ENCODE measurements at regions not wholly inside any gene's neighbourhood (a gene's known extent, or its start where the extent isn't known, plus 50 kb on each side); places are given as distances from the start of the nearest gene placed in this dataset.

DNA sequence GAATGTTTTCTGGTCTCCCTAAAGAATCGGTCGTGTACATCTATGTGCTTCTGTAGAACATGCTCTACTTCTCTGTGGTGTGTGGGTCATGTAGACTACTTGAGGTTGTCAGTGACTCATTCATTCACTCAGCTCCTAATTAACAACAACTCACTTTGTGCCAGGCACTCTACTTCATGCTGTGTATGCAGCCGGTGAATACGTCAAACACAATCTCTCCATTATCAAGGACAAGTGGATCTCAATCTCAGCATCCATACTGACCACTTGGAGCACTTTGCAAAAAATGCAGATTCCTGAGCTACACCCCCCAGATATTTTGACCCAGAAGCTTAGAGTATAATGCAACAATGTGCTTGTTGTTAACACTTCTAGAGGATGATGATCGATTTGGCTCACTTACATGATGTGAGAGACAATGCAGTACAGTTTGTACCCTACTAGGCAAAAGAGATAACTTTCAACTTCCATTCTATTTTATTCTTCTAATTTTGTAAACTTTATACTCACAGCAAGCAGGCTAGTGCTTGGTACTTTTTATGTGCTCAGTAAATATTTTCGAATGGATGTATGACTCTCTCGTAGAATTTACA lies 508.6 kb upstream of the ADAMTS5 start:
- TF ChIP-seq, protein P1, sequence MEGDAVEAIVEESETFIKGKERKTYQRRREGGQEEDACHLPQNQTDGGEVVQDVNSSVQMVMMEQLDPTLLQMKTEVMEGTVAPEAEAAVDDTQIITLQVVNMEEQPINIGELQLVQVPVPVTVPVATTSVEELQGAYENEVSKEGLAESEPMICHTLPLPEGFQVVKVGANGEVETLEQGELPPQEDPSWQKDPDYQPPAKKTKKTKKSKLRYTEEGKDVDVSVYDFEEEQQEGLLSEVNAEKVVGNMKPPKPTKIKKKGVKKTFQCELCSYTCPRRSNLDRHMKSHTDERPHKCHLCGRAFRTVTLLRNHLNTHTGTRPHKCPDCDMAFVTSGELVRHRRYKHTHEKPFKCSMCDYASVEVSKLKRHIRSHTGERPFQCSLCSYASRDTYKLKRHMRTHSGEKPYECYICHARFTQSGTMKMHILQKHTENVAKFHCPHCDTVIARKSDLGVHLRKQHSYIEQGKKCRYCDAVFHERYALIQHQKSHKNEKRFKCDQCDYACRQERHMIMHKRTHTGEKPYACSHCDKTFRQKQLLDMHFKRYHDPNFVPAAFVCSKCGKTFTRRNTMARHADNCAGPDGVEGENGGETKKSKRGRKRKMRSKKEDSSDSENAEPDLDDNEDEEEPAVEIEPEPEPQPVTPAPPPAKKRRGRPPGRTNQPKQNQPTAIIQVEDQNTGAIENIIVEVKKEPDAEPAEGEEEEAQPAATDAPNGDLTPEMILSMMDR (conservative IDR thresholded peaks at IDR 0.05 in 1 of 2, IDR thresholded peaks at IDR 0.05 in 1 of 2; ENCODE audit: extremely low read depth in 1 of 2, insufficient read depth in 1 of 2, low read depth in 1 of 2, low read length in 2 of 2), result no peak
- no peak for TF ChIP-seq EZH2 (IDR thresholded peaks at IDR 0.05; ENCODE audit: borderline replicate concordance, low read length)
